Hepatocyte (in vitro differentiated cells): ENCODE measurements at regions not wholly inside any gene's neighbourhood (a gene's known extent, or its start where the extent isn't known, plus 50 kb on each side); places are given as distances from the start of the nearest gene placed in this dataset.

Experiments
- DNase-seq: peaks from one replicate; pipeline ENCODE4 v3.0.0-alpha.2; 2016; ENCODE audit warnings: low spot score
- H2AFZ ChIP-seq: fragments of 200-600 bp; sonication (generic); 2 replicates; pipeline ENCODE4 v1.6.0; 2016; ENCODE audit warnings: antibody characterized with exemption, mild to moderate bottlenecking
- H3K27ac ChIP-seq: fragments of 200-600 bp; sonication (generic); 2 replicates; pipeline ENCODE4 v1.5.1; 2016; ENCODE audit warnings: mild to moderate bottlenecking
- H3K27me3 ChIP-seq: fragments of 200-600 bp; sonication (generic); 2 replicates; pipeline ENCODE4 v1.6.1; 2016
- H3K36me3 ChIP-seq: fragments of 200-600 bp; sonication (generic); replicated peaks from 2 replicates; pipeline ENCODE4 v1.5.1; 2016; ENCODE audit warnings: low read depth; ENCODE audit not compliant: insufficient read depth
- H3K4me1 ChIP-seq: fragments of 200-600 bp; sonication (generic); 2 replicates; pipeline ENCODE4 v1.5.1; 2016; ENCODE audit warnings: mild to moderate bottlenecking, moderate library complexity; ENCODE audit not compliant: insufficient read depth
- H3K4me2 ChIP-seq: fragments of 200-600 bp; sonication (generic); 2 replicates; pipeline ENCODE4 v1.6.0; 2016
- H3K4me3 ChIP-seq: fragments of 200-600 bp; sonication (generic); 2 replicates; pipeline ENCODE4 v1.5.1; 2016; ENCODE audit warnings: mild to moderate bottlenecking
- H3K79me2 ChIP-seq: fragments of 200-600 bp; sonication (generic); 2 replicates; pipeline ENCODE4 v1.6.0; 2017; ENCODE audit warnings: mild to moderate bottlenecking
- H3K9me2 ChIP-seq: fragments of 200-600 bp; sonication (generic); replicated peaks from 2 replicates; pipeline ENCODE4 v1.6.0; 2017; ENCODE audit warnings: mild to moderate bottlenecking; ENCODE audit not compliant: insufficient read depth
- H3K9me3 ChIP-seq: fragments of 200-600 bp; sonication (generic); 2 replicates; pipeline ENCODE4 v1.5.1; 2016; ENCODE audit warnings: low read depth, mild to moderate bottlenecking
- H4K20me1 ChIP-seq: fragments of 200-600 bp; sonication (generic); 2 replicates; pipeline ENCODE4 v1.6.0; 2016; ENCODE audit warnings: mild to moderate bottlenecking; ENCODE audit not compliant: insufficient read depth, poor library complexity, severe bottlenecking
- EZH2 ChIP-seq: fragments of 200-600 bp; sonication (generic); IDR thresholded peaks from 2 replicates; pipeline ENCODE4 v1.6.1; 2016; ENCODE audit warnings: antibody characterized with exemption, mild to moderate bottlenecking, borderline replicate concordance
- EZH2phosphoT487 ChIP-seq: fragments of 200-600 bp; sonication (generic); IDR thresholded peaks from one replicate; pipeline ENCODE4 v1.6.1; 2018; ENCODE audit warnings: antibody characterized with exemption, mild to moderate bottlenecking, low read depth, moderate library complexity; ENCODE audit not compliant: unreplicated experiment, severe bottlenecking
- WGBS: methylation state at CpG from one replicate; pipeline ENCODE4 v1.1.6; 2016; ENCODE audit warnings: low lambda C conversion rate; ENCODE audit errors: missing lambda C conversion rate; 5-methylcytosine and 5-hydroxymethylcytosine counted together
- TF ChIP-seq, protein P1 (sequence below): fragments of 200-600 bp; sonication (generic); IDR thresholded peaks from 2 replicates; pipeline ENCODE4 v1.5.1; 2016; ENCODE audit warnings: antibody characterized with exemption, mild to moderate bottlenecking; ENCODE audit not compliant: poor library complexity

DNA sequence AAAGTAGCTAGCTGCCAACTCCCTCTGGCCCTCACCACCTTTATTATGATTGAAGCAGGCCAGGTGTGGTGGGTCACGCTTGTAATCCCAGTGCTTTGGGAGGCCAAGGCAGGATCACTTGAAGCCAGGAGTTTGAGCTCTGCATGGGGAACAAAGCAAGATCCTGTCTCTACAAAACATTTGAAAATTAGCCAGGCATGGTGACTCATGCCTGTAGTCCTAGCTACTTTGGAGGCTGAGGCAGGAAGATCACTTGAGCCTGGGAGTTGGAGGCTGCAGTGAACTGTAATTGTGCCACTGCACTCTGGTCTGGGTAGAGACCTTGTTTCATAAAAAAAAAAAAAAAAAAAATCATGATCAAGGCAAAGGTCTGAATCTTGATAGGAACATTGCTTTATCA is 467.0 kb upstream of the DIPK2B start:
- WGBS: 84% methylated on average over 1 of the region's 1 CpG
- H2AFZ ChIP-seq: no peak overlapping the region

DNA sequence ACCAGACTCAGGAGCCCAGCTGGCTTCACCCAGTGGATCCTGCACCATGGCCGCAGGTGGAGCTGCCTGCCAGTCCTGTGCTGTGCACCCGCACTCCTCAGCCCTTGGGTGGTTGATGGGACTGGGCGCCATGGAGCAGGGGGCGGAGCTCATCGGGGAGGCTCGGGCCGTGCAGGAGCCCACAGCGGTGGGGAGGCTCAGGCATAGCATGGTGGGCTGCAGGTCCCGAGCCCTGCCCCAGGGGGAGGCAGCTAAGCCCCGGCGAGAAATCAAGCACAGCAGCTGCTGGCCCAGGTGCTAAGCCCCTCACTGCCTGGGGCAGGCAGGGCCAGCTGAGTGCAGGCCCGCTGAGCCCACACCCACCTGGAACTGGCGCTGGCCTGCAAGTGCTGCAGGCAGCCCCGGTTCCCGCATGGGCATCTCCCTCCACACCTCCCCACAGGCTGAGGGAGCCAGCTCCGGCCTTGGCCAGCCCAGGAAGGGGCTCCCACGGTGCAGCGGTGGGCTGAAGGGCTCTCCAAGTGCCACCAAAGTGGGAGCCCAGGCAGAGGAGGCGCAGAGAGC is 464.1 kb upstream of the DIPK2B start:
- no peak overlapping the region for H3K4me3 ChIP-seq
- no peak overlapping the region for H2AFZ ChIP-seq
- H3K9me2 ChIP-seq: no peaks in the 10 kb centered on the region
- no peaks in the 10 kb centered on the region for H3K36me3 ChIP-seq
- H4K20me1 ChIP-seq: no peaks in the 10 kb centered on the region
- TF ChIP-seq EZH2phosphoT487: no peak
- TF ChIP-seq EZH2: no peak
- TF ChIP-seq, protein P1, sequence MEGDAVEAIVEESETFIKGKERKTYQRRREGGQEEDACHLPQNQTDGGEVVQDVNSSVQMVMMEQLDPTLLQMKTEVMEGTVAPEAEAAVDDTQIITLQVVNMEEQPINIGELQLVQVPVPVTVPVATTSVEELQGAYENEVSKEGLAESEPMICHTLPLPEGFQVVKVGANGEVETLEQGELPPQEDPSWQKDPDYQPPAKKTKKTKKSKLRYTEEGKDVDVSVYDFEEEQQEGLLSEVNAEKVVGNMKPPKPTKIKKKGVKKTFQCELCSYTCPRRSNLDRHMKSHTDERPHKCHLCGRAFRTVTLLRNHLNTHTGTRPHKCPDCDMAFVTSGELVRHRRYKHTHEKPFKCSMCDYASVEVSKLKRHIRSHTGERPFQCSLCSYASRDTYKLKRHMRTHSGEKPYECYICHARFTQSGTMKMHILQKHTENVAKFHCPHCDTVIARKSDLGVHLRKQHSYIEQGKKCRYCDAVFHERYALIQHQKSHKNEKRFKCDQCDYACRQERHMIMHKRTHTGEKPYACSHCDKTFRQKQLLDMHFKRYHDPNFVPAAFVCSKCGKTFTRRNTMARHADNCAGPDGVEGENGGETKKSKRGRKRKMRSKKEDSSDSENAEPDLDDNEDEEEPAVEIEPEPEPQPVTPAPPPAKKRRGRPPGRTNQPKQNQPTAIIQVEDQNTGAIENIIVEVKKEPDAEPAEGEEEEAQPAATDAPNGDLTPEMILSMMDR: no peak
- 82% methylated on average over 18 of the region's 19 CpGs for WGBS
- no peaks in the 10 kb centered on the region for H3K9me3 ChIP-seq
- H3K4me1 ChIP-seq: no peaks in the 10 kb centered on the region
- H3K79me2 ChIP-seq: no peaks in the 10 kb centered on the region
- no peak overlapping the region for H3K27ac ChIP-seq
- DNase-seq: no peak
- no peaks in the 10 kb centered on the region for H3K27me3 ChIP-seq
- H3K4me2 ChIP-seq: no peak overlapping the region

More for the DNA sequence above, 467.0 kb upstream of the DIPK2B start:
- no peaks in the 10 kb centered on the region for H3K36me3 ChIP-seq
- no peaks in the 10 kb centered on the region for H4K20me1 ChIP-seq
- no peaks in the 10 kb centered on the region for H3K79me2 ChIP-seq
- DNase-seq: no peak
- H3K27me3 ChIP-seq: no peaks in the 10 kb centered on the region
- no peak overlapping the region for H3K4me2 ChIP-seq
- no peaks in the 10 kb centered on the region for H3K4me1 ChIP-seq
- no peaks in the 10 kb centered on the region for H3K9me2 ChIP-seq
- no peaks in the 10 kb centered on the region for H3K9me3 ChIP-seq
- TF ChIP-seq EZH2phosphoT487 (no peak), EZH2 (no peak)
- TF ChIP-seq, protein P1: no peak
- H3K4me3 ChIP-seq: no peak overlapping the region
- H3K27ac ChIP-seq: no peak overlapping the region

DNA sequence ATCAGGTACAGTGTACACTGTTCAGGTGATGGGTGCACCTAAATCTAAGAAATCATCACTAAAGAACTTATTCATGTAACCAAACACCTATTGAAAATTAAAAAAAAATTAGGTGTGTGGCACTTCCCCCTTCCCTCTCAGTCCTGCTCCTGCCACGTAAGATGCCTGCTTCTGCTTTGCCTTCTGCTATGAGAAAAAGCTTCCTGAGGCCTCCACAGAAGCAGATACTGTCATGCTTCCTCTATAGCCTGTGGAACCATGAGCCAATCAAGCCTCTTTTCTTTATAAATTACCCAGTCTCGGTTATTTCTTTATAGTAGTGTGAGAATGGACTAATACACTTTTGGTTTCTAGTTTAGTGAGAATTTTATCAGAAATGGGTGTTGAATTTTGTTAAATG is 459.8 kb upstream of the DIPK2B start:
- 55% methylated on average over 2 of the region's 2 CpGs for WGBS
- Histone ChIP-seq H3K9me3 (no peaks in the 10 kb centered on the region), H3K4me3 (no peak overlapping the region), H3K27ac (no peak overlapping the region), H3K27me3 (no peaks in the 10 kb centered on the region), H3K9me2 (no peaks in the 10 kb centered on the region), H3K79me2 (no peaks in the 10 kb centered on the region), H3K36me3 (no peaks in the 10 kb centered on the region), H4K20me1 (no peaks in the 10 kb centered on the region), H2AFZ (no peak overlapping the region), H3K4me1 (no peaks in the 10 kb centered on the region), H3K4me2 (no peak overlapping the region)
- TF ChIP-seq, protein P1: no peak
- TF ChIP-seq EZH2: no peak
- no peak for TF ChIP-seq EZH2phosphoT487
- DNase-seq: no peak

DNA sequence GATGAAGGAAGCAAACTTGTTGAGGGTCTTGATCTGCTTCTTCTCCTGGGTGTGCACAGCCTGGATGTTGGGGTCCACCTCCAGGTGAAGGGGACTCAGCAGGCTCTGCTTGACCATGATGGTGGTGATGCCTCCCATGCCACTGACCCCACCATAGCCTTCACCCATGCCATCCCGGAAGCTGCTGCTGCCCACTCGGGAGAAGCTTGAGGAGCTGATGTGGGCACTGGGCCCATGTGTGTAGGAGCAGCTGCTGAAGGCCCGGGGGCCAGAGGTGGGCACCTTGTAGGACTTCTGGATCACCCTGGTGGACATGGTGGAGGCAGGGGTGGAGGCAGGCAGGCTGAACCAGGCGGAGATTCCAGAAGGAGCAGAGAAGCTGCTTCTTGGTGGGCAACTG is 432.7 kb upstream of the DIPK2B start:
- TF ChIP-seq, protein P1: no peak
- no peak for TF ChIP-seq EZH2phosphoT487
- no peaks in the 10 kb centered on the region for H3K27me3 ChIP-seq
- no peaks in the 10 kb centered on the region for H3K9me2 ChIP-seq
- no peaks in the 10 kb centered on the region for H3K9me3 ChIP-seq
- no peak overlapping the region for H3K27ac ChIP-seq
- no peaks in the 10 kb centered on the region for H3K79me2 ChIP-seq
- H3K4me1 ChIP-seq: no peaks in the 10 kb centered on the region
- H3K4me3 ChIP-seq: no peak overlapping the region
- WGBS: 87% methylated on average over 4 of the region's 4 CpGs
- no peak for DNase-seq
- H3K36me3 ChIP-seq: no peaks in the 10 kb centered on the region
- no peak overlapping the region for H3K4me2 ChIP-seq
- H2AFZ ChIP-seq: no peak overlapping the region
- H4K20me1 ChIP-seq: no peaks in the 10 kb centered on the region
